SK-N-SH (cell line): ENCODE measurements at regions not wholly inside any gene's neighbourhood (a gene's known extent, or its start where the extent isn't known, plus 50 kb on each side); places are given as distances from the start of the nearest gene placed in this dataset.

Source experiments
- CTCF ChIA-PET: fragments of 300-600, 350-600 bp; formaldehyde crosslinking; extraction: SDS; loops from one replicate; lab custom pipeline; 2021; lab: Yijun Ruan, JAX
- POLR2A ChIA-PET: fragments of 350-600 bp; sonication (Branson Sonifier 250); formaldehyde crosslinking; extraction: SDS; loops from one replicate; lab custom pipeline; 2020; ENCODE audit warnings: antibody characterized with exemption, inconsistent platforms; lab: Yijun Ruan, JAX
- DNase-seq: peaks from one replicate; pipeline ENCODE4 v3.0.0; 2012
- H2AFZ ChIP-seq: fragments of 200-600 bp; sonication (generic); 2 replicates; pipeline ENCODE4 v1.8.1; 2016; ENCODE audit warnings: antibody characterized with exemption, mild to moderate bottlenecking, low read depth
- H3F3A ChIP-seq: fragments of 200-600 bp; sonication (generic); replicated peaks from 2 replicates; pipeline ENCODE3; 2016; ENCODE audit warnings: antibody characterized with exemption, mild to moderate bottlenecking; ENCODE audit not compliant: insufficient read depth
- H3K27ac ChIP-seq, 2 experiments: fragments of 200-500 bp in 1 of 2; fragments of 200-600 bp in 1 of 2; sonication (Bioruptor generic) in 1 of 2; sonication (generic), shearing (Covaris generic) in 1 of 2; 2 replicates each; pipeline versions ENCODE4 v1.5.1 to v1.6.1; 2014 to 2016; ENCODE audit warnings: low read depth in 2 of 2, inconsistent platforms in 1 of 2, low read length in 1 of 2, mild to moderate bottlenecking in 1 of 2, mixed read lengths in 1 of 2
- H3K27me3 ChIP-seq: fragments of 200-600 bp; sonication (generic), shearing (Covaris generic); 2 replicates; pipeline ENCODE4 v1.6.1; 2016; ENCODE audit warnings: mixed run types; ENCODE audit not compliant: insufficient read depth
- H3K36me3 ChIP-seq, 2 experiments: fragments of 200-500 bp in 1 of 2; fragments of 200-600 bp in 1 of 2; sonication (Bioruptor generic) in 1 of 2; sonication (generic) in 1 of 2; replicated peaks in 1 of 2; 2 replicates each; pipeline versions ENCODE3 to v1.5.1; 2014 to 2016; ENCODE audit warnings: low read length in 1 of 2, mild to moderate bottlenecking in 1 of 2; ENCODE audit not compliant: insufficient read depth in 2 of 2, control insufficient read depth in 1 of 2
- H3K4me1 ChIP-seq, 2 experiments: fragments of 200-500 bp in 1 of 2; fragments of 200-600 bp in 1 of 2; sonication (Bioruptor generic) in 1 of 2; sonication (generic), shearing (Covaris generic) in 1 of 2; 2 replicates each; pipeline versions ENCODE4 v1.5.1 to v1.6.1; 2014 to 2016; ENCODE audit warnings: low read depth in 1 of 2, low read length in 1 of 2, mixed run types in 1 of 2; ENCODE audit not compliant: insufficient read depth in 2 of 2, control insufficient read depth in 1 of 2
- H3K4me2 ChIP-seq: fragments of 200-600 bp; sonication (generic), shearing (Covaris generic); 2 replicates; pipeline ENCODE4 v1.6.1; 2017; ENCODE audit warnings: mixed run types
- H3K4me3 ChIP-seq, 2 experiments: fragments of 200-500 bp in 1 of 2; fragments of 200-600 bp in 1 of 2; sonication (Bioruptor generic) in 1 of 2; sonication (generic), shearing (Covaris generic) in 1 of 2; 2 replicates each; pipeline versions ENCODE4 v1.5.1 to v1.8.1; 2014 to 2016; ENCODE audit warnings: low read depth in 2 of 2, inconsistent platforms in 1 of 2, low read length in 1 of 2, mild to moderate bottlenecking in 1 of 2, mixed read lengths in 1 of 2, moderate library complexity in 1 of 2
- H3K79me2 ChIP-seq: fragments of 200-600 bp; sonication (generic); 2 replicates; pipeline ENCODE4 v1.8.1; 2017; ENCODE audit warnings: mild to moderate bottlenecking; ENCODE audit not compliant: insufficient read depth
- H3K9ac ChIP-seq: fragments of 200-600 bp; sonication (generic); 2 replicates; pipeline ENCODE4 v1.6.1; 2017; ENCODE audit warnings: mixed run types
- H3K9me2 ChIP-seq: fragments of 200-600 bp; sonication (generic); 2 replicates; pipeline ENCODE4 v1.6.1; 2017; ENCODE audit warnings: mixed run types
- H3K9me3 ChIP-seq: fragments of 200-600 bp; sonication (generic); 2 replicates; pipeline ENCODE4 v1.6.1; 2017; ENCODE audit warnings: mixed run types, mild to moderate bottlenecking, moderate library complexity
- H4K20me1 ChIP-seq: fragments of 200-600 bp; sonication (generic); 2 replicates; pipeline ENCODE4 v1.6.1; 2017; ENCODE audit warnings: mild to moderate bottlenecking, mixed run types; ENCODE audit not compliant: insufficient read depth
- EP300 ChIP-seq, 2 experiments: IDR thresholded peaks; 2 replicates each; pipeline versions ENCODE4 v1.4.0 to v1.6.1; 2012; ENCODE audit warnings: borderline replicate concordance in 1 of 2, low read depth in 1 of 2, low read length in 1 of 2
- EZH2phosphoT487 ChIP-seq: fragments of 200-600 bp; sonication (generic); IDR thresholded peaks from 2 replicates; pipeline ENCODE4 v1.6.1; 2017; ENCODE audit warnings: low read depth, mixed run types, mild to moderate bottlenecking, antibody characterized with exemption, moderate library complexity, borderline replicate concordance
- FOSL2 ChIP-seq: IDR thresholded peaks from 2 replicates; pipeline ENCODE4 v1.4.0; 2012; ENCODE audit warnings: low read depth, mild to moderate bottlenecking, moderate library complexity, borderline replicate concordance
- GABPA ChIP-seq: IDR thresholded peaks from 2 replicates; pipeline ENCODE4 v1.4.0; 2012; ENCODE audit warnings: low read depth, mild to moderate bottlenecking
- GATA2 ChIP-seq: sonication (generic); formaldehyde crosslinking; IDR thresholded peaks from 2 replicates; pipeline ENCODE4 v1.5.0; 2020; ENCODE audit warnings: mild to moderate bottlenecking, missing genetic modification reagents
- MXI1 ChIP-seq: IDR thresholded peaks from 2 replicates; pipeline ENCODE4 v1.6.1; 2012; ENCODE audit warnings: mild to moderate bottlenecking, low read depth, low read length, improper control_type of control experiment
- NFIC ChIP-seq: IDR thresholded peaks from 2 replicates; pipeline ENCODE4 v1.4.0; 2012; ENCODE audit warnings: borderline replicate concordance
- RCOR1 ChIP-seq: fragments of 150-350 bp; IDR thresholded peaks from 2 replicates; pipeline ENCODE4 v1.6.1; 2017; ENCODE audit warnings: antibody characterized with exemption, low read length
- SMC3 ChIP-seq: IDR thresholded peaks from 2 replicates; pipeline ENCODE4 v1.6.1; 2012; ENCODE audit warnings: low read depth, low read length, improper control_type of control experiment
- YY1 ChIP-seq: IDR thresholded peaks from 2 replicates; pipeline ENCODE4 v1.4.0; 2012; ENCODE audit warnings: low read depth, mild to moderate bottlenecking
- ZBTB33 ChIP-seq: IDR thresholded peaks from 2 replicates; pipeline ENCODE4 v1.4.0; 2012; ENCODE audit warnings: low read depth, borderline replicate concordance
- WGBS: methylation state at CpG from one replicate; pipeline ENCODE4 v1.1.6; 2017; ENCODE audit warnings: low lambda C conversion rate; 5-methylcytosine and 5-hydroxymethylcytosine counted together
- TF ChIP-seq, protein P1 (sequence below): IDR thresholded peaks from 2 replicates; pipeline ENCODE4 v1.4.0; 2012; ENCODE audit warnings: low read depth, borderline replicate concordance
- TF ChIP-seq, protein P2 (sequence below): fragments of 150-350 bp; IDR thresholded peaks from 2 replicates; pipeline ENCODE4 v1.6.1; 2017; ENCODE audit warnings: antibody characterized with exemption, low read length, low read depth, borderline replicate concordance
- TF ChIP-seq, protein P3 (sequence below): IDR thresholded peaks from 2 replicates; pipeline ENCODE4 v1.6.1; 2012; ENCODE audit warnings: mild to moderate bottlenecking, low read depth, low read length, moderate library complexity
- TF ChIP-seq, protein P4 (sequence below): IDR thresholded peaks from 2 replicates; pipeline ENCODE4; 2012

- H3K4me3 ChIP-seq = no peak overlapping the region
- H4K20me1 ChIP-seq = no peaks in the 10 kb centered on the region
- WGBS = 60% methylated on average over 2 of the region's 2 CpGs
- no peak for DNase-seq
- TF ChIP-seq GATA2 (CRISPR knock-in tag) (no peak), NFIC (no peak), FOSL2 (no peak), EZH2phosphoT487 (no peak), YY1 (no peak), GABPA (no peak), MXI1 (no peak), ZBTB33 (no peak), EP300 (IDR thresholded peaks at IDR 0.05; ENCODE audit: borderline replicate concordance in 1 of 2, low read depth in 1 of 2, low read length in 1 of 2) (no peak), RCOR1 (no peak), SMC3 (no peak)
- TF ChIP-seq, protein P1, sequence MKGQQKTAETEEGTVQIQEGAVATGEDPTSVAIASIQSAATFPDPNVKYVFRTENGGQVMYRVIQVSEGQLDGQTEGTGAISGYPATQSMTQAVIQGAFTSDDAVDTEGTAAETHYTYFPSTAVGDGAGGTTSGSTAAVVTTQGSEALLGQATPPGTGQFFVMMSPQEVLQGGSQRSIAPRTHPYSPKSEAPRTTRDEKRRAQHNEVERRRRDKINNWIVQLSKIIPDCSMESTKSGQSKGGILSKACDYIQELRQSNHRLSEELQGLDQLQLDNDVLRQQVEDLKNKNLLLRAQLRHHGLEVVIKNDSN = no peak
- TF ChIP-seq, protein P2, sequence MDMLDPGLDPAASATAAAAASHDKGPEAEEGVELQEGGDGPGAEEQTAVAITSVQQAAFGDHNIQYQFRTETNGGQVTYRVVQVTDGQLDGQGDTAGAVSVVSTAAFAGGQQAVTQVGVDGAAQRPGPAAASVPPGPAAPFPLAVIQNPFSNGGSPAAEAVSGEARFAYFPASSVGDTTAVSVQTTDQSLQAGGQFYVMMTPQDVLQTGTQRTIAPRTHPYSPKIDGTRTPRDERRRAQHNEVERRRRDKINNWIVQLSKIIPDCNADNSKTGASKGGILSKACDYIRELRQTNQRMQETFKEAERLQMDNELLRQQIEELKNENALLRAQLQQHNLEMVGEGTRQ = no peak
- H2AFZ ChIP-seq = no peak overlapping the region
- no peaks in the 10 kb centered on the region for H3F3A ChIP-seq
- H3K79me2 ChIP-seq = no peaks in the 10 kb centered on the region
- no peak overlapping the region for H3K9ac ChIP-seq
- no peak overlapping the region for H3K4me2 ChIP-seq
- POLR2A ChIA-PET = no interaction called here
- H3K9me2 ChIP-seq = no peaks in the 10 kb centered on the region
- H3K27ac ChIP-seq = peak overlapping the region in 1 of 2 experiments; percentile 65; a peak in 1 of 4 replicates
- H3K4me1 ChIP-seq = peaks cover 0 to 7% of the 10 kb centered on the region in 2 experiments; a peak in 2 of 4 replicates
- CTCF ChIA-PET = no interaction called here
- no peaks in the 10 kb centered on the region for H3K9me3 ChIP-seq
- no peaks in the 10 kb centered on the region for H3K27me3 ChIP-seq
- peaks cover 0 to 3% of the 10 kb centered on the region in 2 experiments for H3K36me3 ChIP-seq
Measured at GRCh38 chr1:239703075-239703474, 316.7 kb downstream of the CHRM3 start.

DNA sequence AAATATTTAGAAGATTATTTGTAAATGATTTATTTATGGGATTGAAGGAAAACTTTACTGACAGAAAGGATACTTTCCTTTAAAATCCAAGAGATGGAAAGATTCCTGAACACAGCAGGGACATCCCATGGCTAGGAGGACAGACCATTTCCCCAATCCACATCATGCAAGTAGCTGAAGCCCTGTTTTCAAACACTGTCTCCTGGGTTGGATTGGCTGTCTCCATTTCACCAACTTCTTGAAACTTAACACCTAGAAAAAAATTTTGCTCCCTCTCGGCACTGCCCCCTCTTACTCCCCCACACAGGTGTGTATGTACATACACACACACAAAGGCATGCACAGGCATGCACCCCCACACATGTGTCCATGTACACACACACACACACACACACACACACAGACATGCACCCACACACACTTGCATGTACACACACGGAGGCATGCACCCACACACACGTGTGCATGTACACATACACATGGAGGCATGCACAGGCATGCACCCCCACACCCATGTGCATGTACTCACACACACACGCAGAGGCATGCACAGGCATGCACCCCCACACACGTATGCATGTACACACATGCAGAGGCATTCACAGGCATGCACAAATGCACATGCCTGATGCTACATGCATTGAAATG, 320.0 kb downstream of the CHRM3 start:
- CTCF ChIA-PET = interaction anchor here (0.8 to 1.1 kb wide), 2 partner anchors 12 to 18 kb away, joined by 3 to 5 read pairs; no protein-coding TSS in a partner anchor
- H2AFZ ChIP-seq = no peak overlapping the region
- peaks cover 0 to 15% of the 10 kb centered on the region in 2 experiments; a peak in 2 of 4 replicates for H3K4me1 ChIP-seq
- no peaks in the 10 kb centered on the region for H3K27me3 ChIP-seq
- no peak overlapping the region for H3K9ac ChIP-seq
- TF ChIP-seq, protein P3, sequence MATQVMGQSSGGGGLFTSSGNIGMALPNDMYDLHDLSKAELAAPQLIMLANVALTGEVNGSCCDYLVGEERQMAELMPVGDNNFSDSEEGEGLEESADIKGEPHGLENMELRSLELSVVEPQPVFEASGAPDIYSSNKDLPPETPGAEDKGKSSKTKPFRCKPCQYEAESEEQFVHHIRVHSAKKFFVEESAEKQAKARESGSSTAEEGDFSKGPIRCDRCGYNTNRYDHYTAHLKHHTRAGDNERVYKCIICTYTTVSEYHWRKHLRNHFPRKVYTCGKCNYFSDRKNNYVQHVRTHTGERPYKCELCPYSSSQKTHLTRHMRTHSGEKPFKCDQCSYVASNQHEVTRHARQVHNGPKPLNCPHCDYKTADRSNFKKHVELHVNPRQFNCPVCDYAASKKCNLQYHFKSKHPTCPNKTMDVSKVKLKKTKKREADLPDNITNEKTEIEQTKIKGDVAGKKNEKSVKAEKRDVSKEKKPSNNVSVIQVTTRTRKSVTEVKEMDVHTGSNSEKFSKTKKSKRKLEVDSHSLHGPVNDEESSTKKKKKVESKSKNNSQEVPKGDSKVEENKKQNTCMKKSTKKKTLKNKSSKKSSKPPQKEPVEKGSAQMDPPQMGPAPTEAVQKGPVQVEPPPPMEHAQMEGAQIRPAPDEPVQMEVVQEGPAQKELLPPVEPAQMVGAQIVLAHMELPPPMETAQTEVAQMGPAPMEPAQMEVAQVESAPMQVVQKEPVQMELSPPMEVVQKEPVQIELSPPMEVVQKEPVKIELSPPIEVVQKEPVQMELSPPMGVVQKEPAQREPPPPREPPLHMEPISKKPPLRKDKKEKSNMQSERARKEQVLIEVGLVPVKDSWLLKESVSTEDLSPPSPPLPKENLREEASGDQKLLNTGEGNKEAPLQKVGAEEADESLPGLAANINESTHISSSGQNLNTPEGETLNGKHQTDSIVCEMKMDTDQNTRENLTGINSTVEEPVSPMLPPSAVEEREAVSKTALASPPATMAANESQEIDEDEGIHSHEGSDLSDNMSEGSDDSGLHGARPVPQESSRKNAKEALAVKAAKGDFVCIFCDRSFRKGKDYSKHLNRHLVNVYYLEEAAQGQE = no peak
- no peak for TF ChIP-seq MXI1
- TF ChIP-seq, protein P4, sequence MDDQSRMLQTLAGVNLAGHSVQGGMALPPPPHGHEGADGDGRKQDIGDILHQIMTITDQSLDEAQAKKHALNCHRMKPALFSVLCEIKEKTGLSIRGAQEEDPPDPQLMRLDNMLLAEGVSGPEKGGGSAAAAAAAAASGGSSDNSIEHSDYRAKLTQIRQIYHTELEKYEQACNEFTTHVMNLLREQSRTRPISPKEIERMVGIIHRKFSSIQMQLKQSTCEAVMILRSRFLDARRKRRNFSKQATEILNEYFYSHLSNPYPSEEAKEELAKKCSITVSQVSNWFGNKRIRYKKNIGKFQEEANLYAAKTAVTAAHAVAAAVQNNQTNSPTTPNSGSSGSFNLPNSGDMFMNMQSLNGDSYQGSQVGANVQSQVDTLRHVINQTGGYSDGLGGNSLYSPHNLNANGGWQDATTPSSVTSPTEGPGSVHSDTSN = no peak
- no peaks in the 10 kb centered on the region for H3F3A ChIP-seq
- POLR2A ChIA-PET = no interaction called here
- 62% methylated on average over 5 of the region's 5 CpGs for WGBS
- DNase-seq = no peak
- H3K27ac ChIP-seq = no peak overlapping the region; a peak in 1 of 4 replicates
- H4K20me1 ChIP-seq = no peaks in the 10 kb centered on the region
- no peaks in the 10 kb centered on the region for H3K9me3 ChIP-seq
- no peaks in the 10 kb centered on the region for H3K36me3 ChIP-seq
- H3K4me3 ChIP-seq = no peak overlapping the region
- H3K4me2 ChIP-seq = no peak overlapping the region
- H3K79me2 ChIP-seq = no peaks in the 10 kb centered on the region
- no peaks in the 10 kb centered on the region for H3K9me2 ChIP-seq
